ENCODE measurements at regions not wholly inside any gene's neighbourhood (a gene's known extent, or its start where the extent isn't known, plus 50 kb on each side); places are given as distances from the start of the nearest gene placed in this dataset.

- DNase-seq (ENCODE audit: low read depth), result no peak
Measured at GRCh38 chr2:239673641-239674040, 272.8 kb upstream of the HDAC4 start.

GRCh38 chr2:239671916-239672849 lies 271.4 kb upstream of the HDAC4 start:
- no peak for DNase-seq (ENCODE audit: low read depth)

GRCh38 chr2:239671471-239671870 lies 270.7 kb upstream of the HDAC4 start:
- DNase-seq (ENCODE audit: low read depth), result no peak

- no peak for DNase-seq (ENCODE audit: low read depth)
Measured at GRCh38 chr2:239670463-239671120, 269.8 kb upstream of the HDAC4 start.

- no peak for DNase-seq (ENCODE audit: low read depth)
Measured at GRCh38 chr2:239669899-239670460, 269.2 kb upstream of the HDAC4 start.

GRCh38 chr2:239669181-239669898 lies 268.5 kb upstream of the HDAC4 start:
- no peak for DNase-seq (ENCODE audit: low read depth)

GRCh38 chr2:239668651-239669050 lies 267.8 kb upstream of the HDAC4 start:
- no peak for DNase-seq (ENCODE audit: low read depth)

GRCh38 chr2:239668042-239668441 lies 267.2 kb upstream of the HDAC4 start:
- no peak for DNase-seq (ENCODE audit: low read depth)

- no peak for DNase-seq (ENCODE audit: low read depth)
Measured at GRCh38 chr2:239667431-239667985, 266.7 kb upstream of the HDAC4 start.

GRCh38 chr2:239666855-239667376 lies 266.1 kb upstream of the HDAC4 start:
- DNase-seq (ENCODE audit: low read depth), result no peak

- no peak for DNase-seq (ENCODE audit: low read depth)
Measured at GRCh38 chr2:239666053-239666854, 265.4 kb upstream of the HDAC4 start.

- DNase-seq (ENCODE audit: low read depth), result no peak
Measured at GRCh38 chr2:239664216-239664810, 263.5 kb upstream of the HDAC4 start.

GRCh38 chr2:239663364-239663924 lies 262.6 kb upstream of the HDAC4 start:
- DNase-seq (ENCODE audit: low read depth), result no peak

- DNase-seq (ENCODE audit: low read depth), result no peak
Measured at GRCh38 chr2:239662413-239663120, 261.7 kb upstream of the HDAC4 start.

GRCh38 chr2:239661334-239662312 lies 260.8 kb upstream of the HDAC4 start:
- no peak for DNase-seq (ENCODE audit: low read depth)

- DNase-seq (ENCODE audit: low read depth), result no peak
Measured at GRCh38 chr2:239660390-239661230, 259.8 kb upstream of the HDAC4 start.

- DNase-seq (ENCODE audit: low read depth), result no peak
Measured at GRCh38 chr2:239657992-239658391, 257.2 kb upstream of the HDAC4 start.
